NCI-H2171 treated with DMSO at 0.1 percent for 48 hours (cell line): ENCODE measurements at regions not wholly inside any gene's neighbourhood (a gene's known extent, or its start where the extent isn't known, plus 50 kb on each side); places are given as distances from the start of the nearest gene placed in this dataset.
"Not testable (repeated sequence)": the region's sequence is repeated elsewhere in the genome, so short reads cannot be mapped to it uniquely, and the experiment has no call there.

Source experiments
- DNase-seq: peaks from one replicate; lab custom pipeline; 2025; lab: John Stamatoyannopoulos, UW

- DNase-seq, result peak; percentile 2
Measured at GRCh38 chr1:221575605-221576004, 166.3 kb downstream of the DUSP10 start.

GRCh38 chr1:221576268-221576667 is 165.6 kb downstream of the DUSP10 start:
- DNase-seq, result no peak

GRCh38 chr1:221583465-221583864 is 158.4 kb downstream of the DUSP10 start:
- DNase-seq, result no peak

DNA sequence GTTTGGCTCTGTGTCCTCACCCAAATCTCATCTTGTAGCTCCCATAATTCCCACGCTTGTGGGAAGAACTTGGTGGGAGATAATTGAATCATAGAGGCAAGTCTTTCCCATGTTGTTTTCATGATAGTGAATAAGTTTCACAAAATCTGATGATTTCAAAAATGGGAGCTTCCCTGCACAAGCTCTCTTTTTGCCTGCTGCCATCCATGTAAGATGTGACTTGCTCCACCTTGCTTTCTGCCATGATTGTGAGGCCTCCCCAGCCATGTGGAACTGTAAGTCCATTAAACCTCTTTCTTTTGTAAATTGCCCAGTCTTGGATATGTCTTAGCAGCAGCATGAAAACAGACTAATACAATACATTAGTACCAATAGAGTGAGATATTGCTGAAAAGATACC is 154.9 kb downstream of the DUSP10 start:
- DNase-seq, result not testable (repeated sequence)

DNA sequence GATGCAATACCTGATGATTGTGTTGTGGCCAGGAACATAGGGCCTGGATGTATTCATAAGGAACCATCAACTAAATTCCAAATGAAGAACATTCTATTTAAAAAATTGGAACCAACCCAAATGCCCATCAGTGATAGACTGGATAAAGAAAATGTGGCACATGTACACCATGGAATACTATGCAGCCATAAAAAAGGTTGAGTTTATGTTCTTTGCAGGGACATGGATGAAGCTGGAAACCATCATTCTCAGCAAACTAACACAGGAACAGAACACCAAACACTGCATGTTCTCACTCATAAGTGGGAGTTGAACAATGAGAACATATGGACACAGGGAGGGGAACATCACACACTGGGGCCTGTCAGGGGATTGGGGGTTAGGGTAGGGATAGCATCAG is 150.6 kb downstream of the DUSP10 start:
- not testable (repeated sequence) for DNase-seq

GRCh38 chr1:221594576-221594975 is 147.3 kb downstream of the DUSP10 start:
- no peak for DNase-seq

DNA sequence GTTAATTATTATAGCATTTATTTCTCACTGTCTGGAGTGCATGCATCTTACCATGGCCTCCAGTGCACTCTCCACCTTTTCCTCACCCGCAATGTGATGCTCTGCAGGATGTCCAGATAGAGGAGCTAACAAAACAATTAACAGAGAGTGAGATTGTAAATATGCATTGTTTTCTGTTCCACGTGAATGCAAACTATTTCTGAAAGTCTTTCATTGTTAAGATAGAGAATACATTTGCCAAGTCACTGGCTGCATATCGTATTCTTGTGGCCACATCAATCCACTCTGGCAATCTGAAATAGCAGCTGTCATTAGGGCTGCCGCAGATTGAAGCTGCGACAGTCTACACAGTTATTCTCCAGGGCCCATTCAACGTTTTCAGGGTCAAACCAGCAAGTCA is 143.8 kb downstream of the DUSP10 start:
- DNase-seq, result no peak

DNA sequence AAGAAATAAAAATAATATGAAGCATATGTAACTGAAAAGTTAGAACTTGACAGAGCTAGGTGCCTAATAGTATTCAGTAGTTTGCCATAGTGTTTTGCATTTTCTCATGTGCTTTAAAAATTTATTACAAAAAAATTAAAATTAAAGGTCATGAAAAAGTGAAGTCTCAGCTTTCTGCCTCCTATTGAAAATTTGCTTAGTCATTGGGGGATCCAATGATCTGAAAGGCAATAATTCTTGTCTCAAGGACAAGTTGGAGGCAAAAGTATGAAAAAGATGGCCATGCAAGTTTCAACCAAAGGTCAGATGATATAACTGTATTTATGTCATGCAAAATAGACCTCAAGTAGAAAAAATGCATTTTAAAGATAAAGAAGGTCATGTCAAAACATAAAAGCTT is 140.7 kb downstream of the DUSP10 start:
- DNase-seq, result no peak

DNA sequence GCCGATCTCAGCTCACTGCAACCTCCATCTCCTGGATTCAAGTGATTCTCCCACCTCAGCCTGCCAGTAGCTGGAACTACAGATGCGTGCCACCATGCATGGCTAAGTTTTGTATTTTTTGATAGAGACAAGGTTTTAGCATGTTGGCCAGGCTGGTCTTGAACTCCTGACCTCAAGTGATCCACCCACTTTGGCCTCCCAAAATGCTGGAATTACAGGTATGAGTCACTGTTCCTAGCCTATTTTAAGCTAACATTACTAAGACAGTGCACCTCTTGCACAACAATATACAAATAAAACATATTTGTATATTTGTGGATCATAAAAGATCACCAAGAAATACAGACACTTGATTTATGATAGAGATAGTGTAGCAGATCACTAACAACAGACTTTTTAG is 139.1 kb downstream of the DUSP10 start:
- DNase-seq, result no peak

DNA sequence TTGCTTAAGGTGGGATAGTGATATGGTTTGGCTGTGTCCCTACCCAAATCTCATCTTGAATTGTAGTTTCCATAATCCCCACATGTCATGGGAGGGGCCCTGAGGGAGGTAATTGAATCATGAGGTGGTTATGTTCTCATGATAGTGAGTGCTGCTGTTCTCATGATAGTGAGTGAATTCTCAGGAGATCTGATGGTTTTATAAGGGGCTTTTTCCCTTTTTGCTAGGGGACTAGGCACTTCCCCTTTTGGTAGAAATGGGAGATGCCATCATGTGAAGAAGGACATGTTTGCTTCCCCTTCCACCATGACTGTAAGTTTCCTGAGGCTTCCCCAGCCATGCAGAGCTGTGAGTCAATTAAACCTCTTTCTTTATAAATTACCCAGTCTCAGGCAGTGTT is 137.5 kb downstream of the DUSP10 start:
- DNase-seq, result not testable (repeated sequence)

DNA sequence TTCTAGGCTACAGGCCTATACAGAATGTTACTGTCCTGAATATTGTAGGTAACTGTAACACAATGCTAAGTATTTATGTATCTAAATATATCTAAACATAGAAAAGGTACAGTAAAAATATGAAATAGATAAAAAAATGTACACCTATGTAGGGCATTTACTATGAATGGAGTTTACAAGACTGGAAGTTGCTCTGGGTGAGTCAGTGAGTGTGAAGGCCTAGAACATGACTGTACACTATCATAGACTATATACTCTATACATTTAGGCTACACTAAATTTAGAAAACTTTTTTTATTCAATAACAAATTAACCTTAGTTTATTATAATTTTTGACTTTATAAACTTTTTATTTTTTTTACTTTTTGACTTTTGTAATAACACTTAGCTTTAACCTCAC is 136.9 kb downstream of the DUSP10 start:
- no peak for DNase-seq

DNA sequence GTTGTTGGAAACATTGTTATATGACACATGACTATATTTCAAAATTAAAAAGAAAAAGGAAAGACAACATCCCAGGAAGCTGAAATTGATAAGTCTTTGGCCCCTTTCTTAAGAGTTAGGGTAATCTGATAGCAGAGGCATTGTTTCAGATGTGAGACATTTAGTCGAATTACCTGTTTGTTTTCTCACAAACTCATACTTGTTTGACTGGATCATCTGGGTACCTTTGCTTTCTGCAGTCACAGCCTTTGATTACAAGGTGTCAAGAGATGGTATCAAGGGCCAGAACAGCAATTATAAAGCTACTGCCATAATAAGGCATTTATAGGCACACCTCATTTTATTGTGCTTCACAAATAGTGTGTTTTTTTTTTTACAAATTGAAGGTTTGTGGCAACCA is 136.3 kb downstream of the DUSP10 start:
- no peak for DNase-seq

DNA sequence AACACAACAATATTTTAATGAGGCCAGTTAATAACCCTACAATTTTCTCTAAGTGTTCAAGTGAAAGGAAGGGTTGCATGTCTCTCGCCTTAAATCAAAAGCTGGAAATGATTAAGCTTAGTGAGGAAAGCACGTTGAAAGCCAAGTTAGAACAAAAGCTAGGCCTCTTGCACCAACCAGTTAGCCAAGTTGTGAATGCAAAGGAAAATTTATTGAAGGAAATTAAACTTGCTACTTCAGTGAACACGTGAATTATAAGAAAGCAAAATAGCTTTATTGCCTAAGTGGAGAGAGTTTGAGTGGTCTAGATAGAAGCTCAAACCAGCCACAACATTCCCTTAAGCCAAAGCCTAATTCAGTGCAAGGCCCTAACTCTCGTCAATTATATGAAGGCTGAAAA is 135.6 kb downstream of the DUSP10 start:
- no peak for DNase-seq

- no peak for DNase-seq
Measured at GRCh38 chr1:221608835-221609320, 133.0 kb downstream of the DUSP10 start.

DNA sequence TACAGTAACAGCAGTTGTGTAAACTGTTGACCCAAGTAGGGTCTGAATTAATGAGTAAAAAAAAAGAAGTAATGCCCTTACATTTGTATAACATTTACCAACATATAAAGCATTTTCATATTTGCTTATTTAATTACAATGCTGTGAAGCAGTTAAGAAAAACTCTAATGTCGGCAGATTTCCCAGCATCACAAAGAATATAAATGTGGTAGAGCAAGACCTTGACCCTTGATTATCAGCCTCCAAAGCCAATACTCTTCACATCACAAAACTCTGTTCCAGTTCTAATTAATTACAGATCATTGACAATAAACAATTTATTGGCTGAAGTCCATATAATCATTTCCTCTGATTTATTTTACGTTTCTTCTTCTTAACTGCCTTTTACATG is 130.2 kb downstream of the DUSP10 start:
- DNase-seq, result no peak

GRCh38 chr1:221612047-221612777 is 129.7 kb downstream of the DUSP10 start:
- DNase-seq, result no peak

DNA sequence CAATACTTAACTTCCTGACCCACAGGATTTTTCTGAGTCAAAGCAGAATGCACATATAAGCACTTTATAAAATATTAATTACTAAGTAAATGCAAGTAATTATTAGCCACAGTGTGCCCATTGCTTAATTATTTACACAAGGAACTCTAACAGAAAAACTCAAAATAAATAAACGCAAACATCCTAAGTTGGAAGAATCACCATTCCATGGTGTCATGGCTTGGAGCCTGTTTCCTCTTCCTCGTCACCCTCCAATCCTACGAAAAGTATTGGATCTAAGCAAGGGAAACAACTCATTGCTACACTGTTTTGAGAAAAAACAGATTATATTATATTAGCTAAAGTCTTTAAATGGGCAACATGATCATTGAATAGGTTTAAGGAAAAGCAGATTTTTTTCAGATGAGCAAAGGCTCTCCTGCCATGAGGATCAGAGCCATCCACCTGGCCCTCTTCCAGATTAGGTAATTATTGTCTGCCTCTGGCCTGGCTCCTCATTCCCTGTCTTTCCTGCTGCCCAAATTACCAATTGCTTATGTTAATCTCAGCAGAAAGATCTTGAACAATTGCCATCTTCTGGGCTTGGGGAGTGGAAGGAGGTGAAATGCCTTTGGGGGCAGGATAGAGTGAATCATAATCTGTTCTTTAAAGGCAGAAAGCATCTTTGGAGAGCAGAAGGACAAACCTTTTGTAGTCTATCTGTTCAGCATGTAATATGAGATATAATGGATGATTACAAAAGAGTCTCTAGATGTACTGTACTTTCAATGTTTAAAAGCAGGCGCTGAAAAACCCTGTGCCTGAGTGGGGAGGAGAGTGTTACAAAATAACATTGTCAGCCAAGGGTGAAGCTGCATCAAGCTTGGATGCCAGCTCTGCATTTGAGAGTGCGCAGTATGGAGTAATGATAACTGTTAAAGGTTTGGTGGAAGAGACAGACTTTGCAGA is 121.2 kb downstream of the DUSP10 start:
- peak; percentile 2 for DNase-seq

- no peak for DNase-seq
Measured at GRCh38 chr1:221621683-221622082, 120.2 kb downstream of the DUSP10 start.

- no peak for DNase-seq
Measured at GRCh38 chr1:221622389-221622788, 119.5 kb downstream of the DUSP10 start.

DNA sequence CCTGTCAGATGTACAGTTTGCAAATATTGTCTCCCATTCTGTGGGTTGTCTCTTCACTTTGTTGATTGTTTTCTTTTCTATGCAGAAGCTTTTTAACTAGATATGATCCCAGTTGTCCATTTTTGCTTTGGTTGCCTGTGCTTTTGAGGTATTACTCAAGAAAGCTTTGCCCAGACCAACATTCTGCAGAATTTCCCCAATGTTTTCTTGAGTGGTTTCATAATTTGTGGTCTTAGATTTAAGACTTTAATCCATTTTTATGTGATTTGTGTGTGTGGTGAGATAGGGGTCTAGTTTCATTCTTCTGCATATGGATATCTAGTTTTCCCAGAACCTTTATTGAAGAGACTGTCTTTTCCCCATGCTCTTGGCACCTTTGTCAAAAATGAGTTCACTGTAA is 116.9 kb downstream of the DUSP10 start:
- no peak for DNase-seq

- DNase-seq, result no peak
Measured at GRCh38 chr1:221626041-221626440, 115.8 kb downstream of the DUSP10 start.

- no peak for DNase-seq
Measured at GRCh38 chr1:221630236-221630635, 111.7 kb downstream of the DUSP10 start.

DNA sequence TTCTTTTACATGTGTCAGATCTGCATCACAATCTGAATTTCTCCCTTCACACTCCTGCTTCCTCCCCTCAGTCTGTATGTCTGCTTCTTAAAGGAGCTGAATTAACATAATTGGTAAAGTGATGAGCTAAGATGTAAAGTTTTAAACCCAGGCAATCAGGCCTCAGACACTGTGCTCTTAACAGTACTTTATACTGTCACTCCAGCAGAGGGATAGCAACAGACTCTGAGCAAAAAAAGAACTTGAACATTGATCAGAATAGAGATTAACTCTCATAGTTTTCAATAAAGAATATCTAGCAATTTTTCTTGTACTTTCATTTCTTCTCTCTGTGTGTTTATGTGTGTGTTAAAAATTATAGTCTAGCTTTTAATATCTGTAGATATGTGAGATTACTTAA is 110.3 kb downstream of the DUSP10 start:
- DNase-seq, result no peak
